Chondrocyte (in vitro differentiated cells): ENCODE measurements at regions not wholly inside any gene's neighbourhood (a gene's known extent, or its start where the extent isn't known, plus 50 kb on each side); places are given as distances from the start of the nearest gene placed in this dataset.

ENCODE experiments used
- DNase-seq: peaks from one replicate; pipeline ENCODE4 v3.0.0; 2021; ENCODE audit warnings: mixed read lengths, low spot score
- H3K27ac Mint-ChIP-seq: one replicate; pipeline ENCODE4 v1.8.0; 2021; ENCODE audit warnings: mild to moderate bottlenecking, moderate library complexity, mixed read lengths; ENCODE audit not compliant: unreplicated experiment
- H3K27me3 Mint-ChIP-seq: 2 replicates; pipeline ENCODE4 v1.8.0; 2021; ENCODE audit warnings: low read depth, mixed read lengths
- H3K36me3 Mint-ChIP-seq: 2 replicates; pipeline ENCODE4 v1.8.0; 2021; ENCODE audit warnings: low read depth, mixed read lengths
- H3K4me1 Mint-ChIP-seq: 2 replicates; pipeline ENCODE4 v1.8.0; 2021; ENCODE audit warnings: low read depth, mild to moderate bottlenecking, mixed read lengths
- H3K4me3 Mint-ChIP-seq: one replicate; pipeline ENCODE4 v1.8.0; 2021; ENCODE audit warnings: mild to moderate bottlenecking, moderate library complexity, mixed read lengths; ENCODE audit not compliant: unreplicated experiment
- H3K9me3 Mint-ChIP-seq: 2 replicates; pipeline ENCODE4 v1.8.0; 2021; ENCODE audit warnings: low read depth, mixed read lengths
- CTCF ChIP-seq: fragments of 200-600 bp; sonication (generic); IDR thresholded peaks from 2 replicates; pipeline ENCODE4 v1.5.0; 2021; ENCODE audit warnings: antibody characterized with exemption, mild to moderate bottlenecking, moderate library complexity

- TF ChIP-seq CTCF: no peak
- no peak overlapping the region for H3K27ac Mint-ChIP-seq
- peaks cover 27% of the 10 kb centered on the region for H3K27me3 Mint-ChIP-seq
- DNase-seq: no peak
- no peaks in the 10 kb centered on the region for H3K36me3 Mint-ChIP-seq
- H3K4me1 Mint-ChIP-seq: peaks cover 8% of the 10 kb centered on the region
- H3K4me3 Mint-ChIP-seq: no peak overlapping the region
- H3K9me3 Mint-ChIP-seq: no peaks in the 10 kb centered on the region
Measured at GRCh38 chr2:106704798-106705197, 181.2 kb downstream of the ST6GAL2 start.

GRCh38 chr2:106705877-106706276 lies 180.1 kb downstream of the ST6GAL2 start:
- DNase-seq: no peak
- Mint-ChIP-seq H3K4me1 (peaks cover 8% of the 10 kb centered on the region), H3K4me3 (no peak overlapping the region), H3K9me3 (peaks cover 3% of the 10 kb centered on the region), H3K27me3 (peaks cover 28% of the 10 kb centered on the region), H3K27ac (no peak overlapping the region), H3K36me3 (peaks cover 2% of the 10 kb centered on the region)
- TF ChIP-seq CTCF: no peak

- Mint-ChIP-seq H3K27me3 (peaks cover 28% of the 10 kb centered on the region), H3K4me1 (peaks cover 8% of the 10 kb centered on the region), H3K4me3 (no peak overlapping the region), H3K9me3 (peaks cover 4% of the 10 kb centered on the region), H3K36me3 (peaks cover 2% of the 10 kb centered on the region), H3K27ac (no peak overlapping the region)
- DNase-seq: no peak
- TF ChIP-seq CTCF: no peak
Measured at GRCh38 chr2:106706283-106706682, 179.7 kb downstream of the ST6GAL2 start.

GRCh38 chr2:106708209-106708608 lies 177.8 kb downstream of the ST6GAL2 start:
- no peak for TF ChIP-seq CTCF
- peaks cover 10% of the 10 kb centered on the region for H3K9me3 Mint-ChIP-seq
- no peak overlapping the region for H3K4me3 Mint-ChIP-seq
- H3K27ac Mint-ChIP-seq: no peak overlapping the region
- DNase-seq: no peak
- peaks cover 5% of the 10 kb centered on the region for H3K36me3 Mint-ChIP-seq
- H3K4me1 Mint-ChIP-seq: peaks cover 8% of the 10 kb centered on the region
- peaks cover 19% of the 10 kb centered on the region for H3K27me3 Mint-ChIP-seq

- peaks cover 5% of the 10 kb centered on the region for H3K36me3 Mint-ChIP-seq
- peaks cover 8% of the 10 kb centered on the region for H3K4me1 Mint-ChIP-seq
- H3K27ac Mint-ChIP-seq: no peak overlapping the region
- peaks cover 15% of the 10 kb centered on the region for H3K27me3 Mint-ChIP-seq
- no peak overlapping the region for H3K4me3 Mint-ChIP-seq
- no peak for DNase-seq
- no peak for TF ChIP-seq CTCF
- peaks cover 10% of the 10 kb centered on the region for H3K9me3 Mint-ChIP-seq
Measured at GRCh38 chr2:106709229-106709628, 176.7 kb downstream of the ST6GAL2 start.
